ENCODE measurements at regions not wholly inside any gene's neighbourhood (a gene's known extent, or its start where the extent isn't known, plus 50 kb on each side); places are given as distances from the start of the nearest gene placed in this dataset.
A peak's percentile ranks its signal among the peaks of the same experiment; 100 is the strongest.

- no peak for TF ChIP-seq AHDC1 (CRISPR knock-in tag; IDR thresholded peaks at IDR 0.05; ENCODE audit: borderline replicate concordance)
- TF ChIP-seq CTCF (CRISPR knock-in tag; IDR thresholded peaks at IDR 0.05), result peak; percentile 62
- TF ChIP-seq STAG1 (CRISPR knock-in tag; IDR thresholded peaks at IDR 0.05), result peak; percentile 75
- no peak for TF ChIP-seq RFX5 (IDR thresholded peaks at IDR 0.05; ENCODE audit: low read depth, low read length)
Measured at GRCh38 chr3:98994128-98994762, 92.8 kb upstream of the DCBLD2 start (continued).

GRCh38 chr3:98991393-98991792 lies 89.9 kb upstream of the DCBLD2 start:
- Histone ChIP-seq H3K27ac (ENCODE audit: extremely low read length, insufficient read depth, low read length) (no peak overlapping the region), H4K20me1 (ENCODE audit: insufficient read depth, low read length) (no peaks in the 10 kb centered on the region), H3K4me2 (ENCODE audit: low read depth, low read length) (no peak overlapping the region), H3K9ac (ENCODE audit: insufficient read depth, low read depth, low read length) (no peak overlapping the region), H2AFZ (ENCODE audit: low read length) (no peak overlapping the region), H3K4me1 (ENCODE audit: insufficient read depth, low read length) (no peaks in the 10 kb centered on the region), H3K9me3 (ENCODE audit: low read length) (no peaks in the 10 kb centered on the region), H3K4me3 (replicated peaks in 1 of 3; ENCODE audit: insufficient read depth in 1 of 3, low read depth in 2 of 3, low read length in 3 of 3) (no peak overlapping the region), H3K79me2 (ENCODE audit: insufficient read depth, low read length) (no peaks in the 10 kb centered on the region), H3K36me3 (replicated peaks in 1 of 2; ENCODE audit: control insufficient read depth in 1 of 2, insufficient read depth in 2 of 2, low read length in 2 of 2) (no peaks in the 10 kb centered on the region), H3K27me3 (ENCODE audit: control insufficient read depth in 1 of 2, insufficient read depth in 2 of 2, low read length in 2 of 2) (no peaks in the 10 kb centered on the region; a peak in 1 of 5 replicates)
- POLR2A ChIA-PET, result no interaction called here
- no TSS peak for BruUV-seq (replicated peaks)
- no peak for ATAC-seq
- CTCF ChIA-PET (ENCODE audit: low intra/inter-chr PET ratio, low total read pairs), result no interaction called here
- intact Hi-C loops (cut with micrococcal nuclease; ENCODE audit: unreplicated experiment) (loop anchor here (5.0 kb wide), 1 partner anchor 89 kb away; the partner anchor contains the start of gene DCBLD2), in situ Hi-C loops (cut with HindIII; ENCODE audit: extremely low pct_ligation_motif_present, low pct_unique_long_range_greater_than_20kb) (loop anchor here (5.0 to 10.0 kb wide), 3 partner anchors 97 to 397 kb away; partner anchors contain the start of gene CPOX)
- no peak for FAIRE-seq
- DNase-seq (ENCODE audit: low spot score), result no peak
- TF ChIP-seq ELF4 (CRISPR knock-in tag; IDR thresholded peaks at IDR 0.05; ENCODE audit: borderline replicate concordance) (no peak), ZNF724P (CRISPR knock-in tag; IDR thresholded peaks at IDR 0.05; ENCODE audit: borderline replicate concordance) (no peak), HNRNPL (IDR thresholded peaks at IDR 0.05; ENCODE audit: low read depth, low read length) (no peak), ZNF749 (CRISPR knock-in tag; IDR thresholded peaks at IDR 0.05; ENCODE audit: borderline replicate concordance) (no peak), FOXJ3 (CRISPR knock-in tag; IDR thresholded peaks at IDR 0.05; ENCODE audit: borderline replicate concordance) (no peak), IKZF4 (CRISPR knock-in tag; IDR thresholded peaks at IDR 0.05; ENCODE audit: borderline replicate concordance, low read depth, not compliant biosample characterization) (no peak), ZNF317 (CRISPR knock-in tag; IDR thresholded peaks at IDR 0.05) (no peak), ETS1 (CRISPR knock-in tag; IDR thresholded peaks at IDR 0.05) (no peak)

Measured in HepG2 (cell line).